ENCODE measurements at regions not wholly inside any gene's neighbourhood (a gene's known extent, or its start where the extent isn't known, plus 50 kb on each side); places are given as distances from the start of the nearest gene placed in this dataset.

- in situ Hi-C loops (cut with MboI; ENCODE audit: low sequenced_read_pairs), result no loop called here
Measured at GRCh38 chr3:117955196-117955595, 1079.5 kb downstream of the IGSF11 start.

GRCh38 chr3:117958027-117958426 lies 1076.6 kb downstream of the IGSF11 start:
- in situ Hi-C loops (cut with MboI; ENCODE audit: low sequenced_read_pairs), result no loop called here

GRCh38 chr3:117962750-117963149 lies 1071.9 kb downstream of the IGSF11 start:
- in situ Hi-C loops (cut with MboI; ENCODE audit: low sequenced_read_pairs), result no loop called here

- in situ Hi-C loops (cut with MboI; ENCODE audit: low sequenced_read_pairs), result no loop called here
Measured at GRCh38 chr3:117963858-117964257, 1070.8 kb downstream of the IGSF11 start.

GRCh38 chr3:117964814-117965213 lies 1069.8 kb downstream of the IGSF11 start:
- in situ Hi-C loops (cut with MboI; ENCODE audit: low sequenced_read_pairs), result no loop called here

- in situ Hi-C loops (cut with MboI; ENCODE audit: low sequenced_read_pairs), result no loop called here
Measured at GRCh38 chr3:117977504-117978228, 1057.0 kb downstream of the IGSF11 start.

GRCh38 chr3:117979466-117979865 lies 1055.2 kb downstream of the IGSF11 start:
- in situ Hi-C loops (cut with MboI; ENCODE audit: low sequenced_read_pairs), result no loop called here

GRCh38 chr3:117987256-117987655 lies 1047.4 kb downstream of the IGSF11 start:
- in situ Hi-C loops (cut with MboI; ENCODE audit: low sequenced_read_pairs), result no loop called here

GRCh38 chr3:117989982-117990381 lies 1044.7 kb downstream of the IGSF11 start:
- in situ Hi-C loops (cut with MboI; ENCODE audit: low sequenced_read_pairs), result no loop called here

GRCh38 chr3:117990627-117991026 lies 1044.0 kb downstream of the IGSF11 start:
- in situ Hi-C loops (cut with MboI; ENCODE audit: low sequenced_read_pairs), result no loop called here

- in situ Hi-C loops (cut with MboI; ENCODE audit: low sequenced_read_pairs), result no loop called here
Measured at GRCh38 chr3:117995842-117996437, 1038.7 kb downstream of the IGSF11 start.

- in situ Hi-C loops (cut with MboI; ENCODE audit: low sequenced_read_pairs), result no loop called here
Measured at GRCh38 chr3:117997201-117998049, 1037.2 kb downstream of the IGSF11 start.

GRCh38 chr3:117998071-117998470 lies 1036.6 kb downstream of the IGSF11 start:
- in situ Hi-C loops (cut with MboI; ENCODE audit: low sequenced_read_pairs), result no loop called here

GRCh38 chr3:118000219-118000618 lies 1034.4 kb downstream of the IGSF11 start:
- in situ Hi-C loops (cut with MboI; ENCODE audit: low sequenced_read_pairs), result no loop called here

- in situ Hi-C loops (cut with MboI; ENCODE audit: low sequenced_read_pairs), result no loop called here
Measured at GRCh38 chr3:118001380-118001779, 1033.3 kb downstream of the IGSF11 start.

GRCh38 chr3:118011910-118012309 lies 1022.7 kb downstream of the IGSF11 start:
- in situ Hi-C loops (cut with MboI; ENCODE audit: low sequenced_read_pairs), result no loop called here

GRCh38 chr3:118029049-118029448 lies 1005.6 kb downstream of the IGSF11 start:
- in situ Hi-C loops (cut with MboI; ENCODE audit: low sequenced_read_pairs), result no loop called here

GRCh38 chr3:118036215-118036614 lies 998.4 kb downstream of the IGSF11 start:
- in situ Hi-C loops (cut with MboI; ENCODE audit: low sequenced_read_pairs), result no loop called here

GRCh38 chr3:118055381-118055780 lies 979.3 kb downstream of the IGSF11 start:
- in situ Hi-C loops (cut with MboI; ENCODE audit: low sequenced_read_pairs), result no loop called here

GRCh38 chr3:118057086-118057485 lies 977.6 kb downstream of the IGSF11 start:
- in situ Hi-C loops (cut with MboI; ENCODE audit: low sequenced_read_pairs), result no loop called here

- in situ Hi-C loops (cut with MboI; ENCODE audit: low sequenced_read_pairs), result no loop called here
Measured at GRCh38 chr3:118059096-118059495, 975.5 kb downstream of the IGSF11 start.

GRCh38 chr3:118067439-118067838 lies 967.2 kb downstream of the IGSF11 start:
- in situ Hi-C loops (cut with MboI; ENCODE audit: low sequenced_read_pairs), result no loop called here
